HCT116 (cell line): ENCODE measurements at regions not wholly inside any gene's neighbourhood (a gene's known extent, or its start where the extent isn't known, plus 50 kb on each side); places are given as distances from the start of the nearest gene placed in this dataset.

ENCODE experiments used
- ATAC-seq: fragments of 200-7000 bp; cut with Tn5 transposase; 2 replicates; pipeline ENCODE4 v1.9.1; 2020; ENCODE audit warnings: mild to moderate bottlenecking, moderate library complexity
- BruUV-seq: library from RNA; stranded (reverse); fragments of 400-500 nt; replicated peaks from 2 replicates; lab custom pipeline; 2021; lab: Mats Ljungman, UMichigan
- CTCF ChIA-PET: fragments of 300-600 bp; sonication (Branson Sonifier 250); formaldehyde crosslinking; loops from one replicate; lab custom pipeline; 2021; ENCODE audit warnings: antibody characterized with exemption; lab: Charles Lee
- POLR2A ChIA-PET: fragments of 300-600, 350-600 bp; sonication (Branson Sonifier 250); formaldehyde crosslinking; loops from one replicate; lab custom pipeline; 2021; ENCODE audit warnings: antibody characterized with exemption; lab: Charles Lee
- RAD21 ChIA-PET, 2 experiments: fragments of 300-600 bp; sonication (Branson Sonifier 250); formaldehyde crosslinking; loops; one replicate each; lab custom pipeline; 2023; ENCODE audit warnings: low total read pairs in 2 of 2; ENCODE audit not compliant: uncharacterized antibody in 2 of 2, unreplicated experiment in 2 of 2, low non-redundant PET in 1 of 2; lab: Charles Lee
- DNase-seq: peaks from one replicate; pipeline ENCODE4 v3.0.0-alpha.2; 2010; ENCODE audit warnings: low read depth, low spot score
- H2AFZ ChIP-seq: fragments of 200-600 bp; shearing (Covaris generic), sonication (generic); 2 replicates; pipeline ENCODE4 v1.6.1; 2017; ENCODE audit warnings: low read depth, mixed run types, mixed read lengths, antibody characterized with exemption, low read length; ENCODE audit not compliant: poor library complexity, severe bottlenecking
- H3K27ac ChIP-seq: 2 replicates; pipeline ENCODE4 v1.5.1; 2012; ENCODE audit warnings: low read depth, low read length
- H3K27me3 ChIP-seq: fragments of 200-600 bp; sonication (generic); 2 replicates; pipeline ENCODE4 v1.6.1; 2016; ENCODE audit warnings: mixed run types, low read length, mixed read lengths; ENCODE audit not compliant: insufficient read depth
- H3K36me3 ChIP-seq, 2 experiments: fragments of 200-500 bp in 1 of 2; fragments of 200-600 bp in 1 of 2; sonication (Bioruptor generic) in 1 of 2; sonication (generic) in 1 of 2; 2 replicates each; pipeline versions ENCODE4 v1.5.1 to v1.6.1; 2014 to 2016; ENCODE audit warnings: low read length in 2 of 2, inconsistent platforms in 1 of 2, mixed read lengths in 1 of 2, mixed run types in 1 of 2; ENCODE audit not compliant: insufficient read depth in 2 of 2, control insufficient read depth in 1 of 2
- H3K4me1 ChIP-seq, 2 experiments: fragments of 200-600 bp in 1 of 2; sonication (generic) in 1 of 2; 2 replicates each; pipeline versions ENCODE4 v1.5.1 to v1.6.1; 2012 to 2017; ENCODE audit warnings: low read length in 2 of 2, inconsistent platforms in 1 of 2, mild to moderate bottlenecking in 1 of 2, mixed read lengths in 1 of 2, mixed run types in 1 of 2, moderate library complexity in 1 of 2; ENCODE audit not compliant: insufficient read depth in 2 of 2, control insufficient read depth in 1 of 2
- H3K4me2 ChIP-seq: fragments of 200-600 bp; sonication (generic); 2 replicates; pipeline ENCODE4 v1.6.1; 2017; ENCODE audit warnings: mixed run types, low read length, mixed read lengths
- H3K4me3 ChIP-seq, 2 experiments: fragments of 200-600 bp in 1 of 2; sonication (generic) in 1 of 2; replicated peaks in 1 of 2; 2 replicates each; pipeline ENCODE4 v1.5.1; 2011 to 2016; ENCODE audit warnings: low read length in 2 of 2, control low read depth in 1 of 2, low read depth in 1 of 2, mild to moderate bottlenecking in 1 of 2, mixed read lengths in 1 of 2, mixed run types in 1 of 2
- H3K79me2 ChIP-seq: fragments of 200-600 bp; sonication (generic); 2 replicates; pipeline ENCODE4 v1.6.1; 2017; ENCODE audit warnings: mild to moderate bottlenecking, mixed run types, low read length, moderate library complexity, mixed read lengths; ENCODE audit not compliant: insufficient read depth
- H3K9ac ChIP-seq: fragments of 200-600 bp; sonication (generic); 2 replicates; pipeline ENCODE4 v1.6.1; 2016; ENCODE audit warnings: low read length, mixed read lengths
- H3K9me2 ChIP-seq: fragments of 200-600 bp; sonication (generic), shearing (Covaris generic); 2 replicates; pipeline ENCODE4 v1.6.1; 2017; ENCODE audit warnings: mixed run types, mild to moderate bottlenecking, moderate library complexity; ENCODE audit not compliant: insufficient read depth
- H3K9me3 ChIP-seq, 2 experiments: fragments of 200-500 bp in 1 of 2; fragments of 200-600 bp in 1 of 2; sonication (Bioruptor generic) in 1 of 2; sonication (generic) in 1 of 2; 2 replicates each; pipeline ENCODE4 v1.6.1; 2014 to 2017; ENCODE audit warnings: low read length in 2 of 2, mixed read lengths in 2 of 2, inconsistent platforms in 1 of 2, low read depth in 1 of 2, mild to moderate bottlenecking in 1 of 2, mixed run types in 1 of 2, moderate library complexity in 1 of 2; ENCODE audit not compliant: control insufficient read depth in 1 of 2, insufficient read depth in 1 of 2
- H4K20me1 ChIP-seq: fragments of 200-600 bp; sonication (generic), shearing (Covaris generic); 2 replicates; pipeline ENCODE4 v1.6.1; 2017; ENCODE audit warnings: mixed run types, mild to moderate bottlenecking, moderate library complexity; ENCODE audit not compliant: insufficient read depth
- ATF3 ChIP-seq: IDR thresholded peaks from 2 replicates; pipeline ENCODE4 v1.6.1; 2012
- CBX3 ChIP-seq: IDR thresholded peaks from 2 replicates; pipeline ENCODE4 v1.6.1; 2012; ENCODE audit warnings: low read depth
- CEBPB ChIP-seq: IDR thresholded peaks from 2 replicates; pipeline ENCODE4 v1.6.1; 2012; ENCODE audit warnings: low read depth
- CTCF ChIP-seq, 3 experiments: fragments of 200-600 bp in 1 of 3; sonication (generic) in 1 of 3; IDR thresholded peaks in 2 of 3; conservative IDR thresholded peaks in 1 of 3; 2 replicates each; pipeline ENCODE4 v1.5.1; 2012 to 2017; ENCODE audit warnings: low read depth in 2 of 3, low read length in 2 of 3, antibody characterized with exemption in 1 of 3, borderline replicate concordance in 1 of 3, control low read depth in 1 of 3, mild to moderate bottlenecking in 1 of 3, mixed read lengths in 1 of 3, mixed run types in 1 of 3, moderate library complexity in 1 of 3; ENCODE audit not compliant: insufficient read depth in 1 of 3
- ELF1 ChIP-seq: IDR thresholded peaks from 2 replicates; pipeline ENCODE4 v1.6.1; 2012; ENCODE audit warnings: low read depth, borderline replicate concordance
- EZH2 ChIP-seq: fragments of 200-600 bp; sonication (generic); IDR thresholded peaks from 2 replicates; pipeline ENCODE4 v1.6.1; 2017; ENCODE audit warnings: antibody characterized with exemption, mixed run types
- EZH2phosphoT487 ChIP-seq: fragments of 200-600 bp; IDR thresholded peaks from 2 replicates; pipeline ENCODE4 v1.6.1; 2018; ENCODE audit warnings: antibody characterized with exemption, borderline replicate concordance
- FOSL1 ChIP-seq: IDR thresholded peaks from 2 replicates; pipeline ENCODE4 v1.6.1; 2012; ENCODE audit warnings: low read depth
- JUND ChIP-seq: IDR thresholded peaks from 2 replicates; pipeline ENCODE4 v1.6.1; 2012
- MAX ChIP-seq: IDR thresholded peaks from 2 replicates; pipeline ENCODE4 v1.6.1; 2012
- POLR2A ChIP-seq: IDR thresholded peaks from 2 replicates; pipeline ENCODE4 v1.7.0; 2011; ENCODE audit warnings: borderline replicate concordance; ENCODE audit not compliant: insufficient read depth, insufficient read length; ENCODE audit errors: extremely low read depth
- POLR2AphosphoS5 ChIP-seq: IDR thresholded peaks from 2 replicates; pipeline ENCODE4 v1.6.1; 2011; ENCODE audit warnings: mild to moderate bottlenecking, low read depth, low read length, moderate library complexity
- RAD21 ChIP-seq: IDR thresholded peaks from 2 replicates; pipeline ENCODE4 v1.6.1; 2012; ENCODE audit warnings: low read depth, mild to moderate bottlenecking
- REST ChIP-seq: IDR thresholded peaks from 2 replicates; pipeline ENCODE4 v1.6.1; 2012; ENCODE audit warnings: low read depth
- SIN3A ChIP-seq: IDR thresholded peaks from 2 replicates; pipeline ENCODE4 v1.6.1; 2012; ENCODE audit warnings: low read depth
- SP1 ChIP-seq: IDR thresholded peaks from 2 replicates; pipeline ENCODE4 v1.6.1; 2012; ENCODE audit warnings: low read depth
- SRF ChIP-seq: IDR thresholded peaks from 2 replicates; pipeline ENCODE4 v1.6.1; 2012; ENCODE audit warnings: low read depth
- YY1 ChIP-seq: IDR thresholded peaks from 2 replicates; pipeline ENCODE4 v1.6.1; 2011; ENCODE audit warnings: low read length, low read depth, moderate library complexity, mild to moderate bottlenecking; ENCODE audit not compliant: insufficient replicate concordance; ENCODE audit errors: extremely low read depth
- ZBTB33 ChIP-seq: IDR thresholded peaks from 2 replicates; pipeline ENCODE4 v1.6.1; 2011; ENCODE audit warnings: mild to moderate bottlenecking, low read length, moderate library complexity; ENCODE audit not compliant: insufficient replicate concordance; ENCODE audit errors: extremely low read depth
- ZFX ChIP-seq: fragments of 450-650 bp; IDR thresholded peaks from 2 replicates; pipeline ENCODE4 v1.6.1; 2017
- intact Hi-C: fragments of 100-400 bp; cut with micrococcal nuclease; formaldehyde crosslinking; loops from 2 replicates; pipeline ENCODE4 v1.10.0; 2022

GRCh38 chr2:18907937-18908336 is 318.6 kb upstream of the NT5C1B start:
- Histone ChIP-seq H3K9ac (no peak overlapping the region), H3K4me2 (no peak overlapping the region), H4K20me1 (no peaks in the 10 kb centered on the region), H3K9me3 (no peaks in the 10 kb centered on the region), H3K27me3 (no peaks in the 10 kb centered on the region), H3K9me2 (no peaks in the 10 kb centered on the region), H3K4me1 (peaks cover 0 to 4% of the 10 kb centered on the region in 2 experiments; a peak in 2 of 4 replicates), H3K4me3 (no peak overlapping the region), H3K27ac (no peak overlapping the region), H3K36me3 (no peaks in the 10 kb centered on the region), H2AFZ (no peak overlapping the region), H3K79me2 (no peaks in the 10 kb centered on the region)
- intact Hi-C loops = no loop called here
- TF ChIP-seq SP1 (no peak), ZFX (no peak), ELF1 (no peak), FOSL1 (no peak), ATF3 (no peak), CBX3 (no peak), CTCF (IDR thresholded peaks at IDR 0.05 in 2 of 3, conservative IDR thresholded peaks at IDR 0.05 in 1 of 3; ENCODE audit: borderline replicate concordance in 1 of 3, insufficient read depth in 1 of 3, low read depth in 2 of 3, low read length in 2 of 3) (no peak), MAX (no peak), REST (no peak), POLR2A (no peak), JUND (no peak), RAD21 (no peak), ZBTB33 (no peak), SRF (no peak), EZH2 (no peak), SIN3A (no peak), YY1 (no peak), EZH2phosphoT487 (no peak), POLR2AphosphoS5 (no peak), CEBPB (no peak)
- BruUV-seq = no TSS peak
- POLR2A ChIA-PET = no interaction called here
- ATAC-seq = no peak
- DNase-seq = no peak
- CTCF ChIA-PET = no interaction called here
- RAD21 ChIA-PET = no interaction called here
